WTC11 (cell line): ENCODE measurements at regions not wholly inside any gene's neighbourhood (a gene's known extent, or its start where the extent isn't known, plus 50 kb on each side); places are given as distances from the start of the nearest gene placed in this dataset.

Source experiments
- ATF3 ChIP-seq: sonication (generic); formaldehyde crosslinking; conservative IDR thresholded peaks from 2 replicates; pipeline ENCODE4 v1.8.1; 2022; ENCODE audit warnings: mild to moderate bottlenecking, missing genetic modification reagents
- E2F1 ChIP-seq: sonication (generic); formaldehyde crosslinking; IDR thresholded peaks from 2 replicates; pipeline ENCODE4 v1.8.0; 2022; ENCODE audit warnings: mild to moderate bottlenecking, missing genetic modification reagents
- JUN ChIP-seq: sonication (generic); formaldehyde crosslinking; IDR thresholded peaks from 2 replicates; pipeline ENCODE4 v1.8.0; 2023; ENCODE audit warnings: mild to moderate bottlenecking, missing genetic modification reagents
- SMAD3 ChIP-seq: sonication (generic); formaldehyde crosslinking; IDR thresholded peaks from 2 replicates; pipeline ENCODE4 v1.8.0; 2022; ENCODE audit warnings: missing genetic modification reagents, mild to moderate bottlenecking, borderline replicate concordance
- SP1 ChIP-seq: sonication (generic); formaldehyde crosslinking; conservative IDR thresholded peaks from 2 replicates; pipeline ENCODE4 v1.8.1; 2022; ENCODE audit warnings: missing genetic modification reagents
- ZBTB43 ChIP-seq: sonication (generic); formaldehyde crosslinking; IDR thresholded peaks from 2 replicates; pipeline ENCODE4 v1.8.1; 2023; ENCODE audit warnings: mild to moderate bottlenecking, missing genetic modification reagents
- TF ChIP-seq, protein P1 (sequence below): fragments of 200-600 bp; IDR thresholded peaks from 2 replicates; pipeline ENCODE4 v1.8.0; 2022; ENCODE audit warnings: antibody characterized with exemption
- TF ChIP-seq, protein P2 (sequence below): sonication (generic); formaldehyde crosslinking; IDR thresholded peaks from 2 replicates; pipeline ENCODE4 v1.8.0; 2023; ENCODE audit warnings: missing genetic modification reagents, mild to moderate bottlenecking, borderline replicate concordance
- TF ChIP-seq, protein P3 (sequence below): sonication (generic); formaldehyde crosslinking; IDR thresholded peaks from 2 replicates; pipeline ENCODE4 v1.8.1; 2023; ENCODE audit warnings: mild to moderate bottlenecking, moderate library complexity, missing genetic modification reagents
- TF ChIP-seq, protein P4 (sequence below): sonication (generic); formaldehyde crosslinking; IDR thresholded peaks from 2 replicates; pipeline ENCODE4 v1.8.0; 2022; ENCODE audit warnings: mild to moderate bottlenecking, missing genetic modification reagents

- TF ChIP-seq, protein P1, sequence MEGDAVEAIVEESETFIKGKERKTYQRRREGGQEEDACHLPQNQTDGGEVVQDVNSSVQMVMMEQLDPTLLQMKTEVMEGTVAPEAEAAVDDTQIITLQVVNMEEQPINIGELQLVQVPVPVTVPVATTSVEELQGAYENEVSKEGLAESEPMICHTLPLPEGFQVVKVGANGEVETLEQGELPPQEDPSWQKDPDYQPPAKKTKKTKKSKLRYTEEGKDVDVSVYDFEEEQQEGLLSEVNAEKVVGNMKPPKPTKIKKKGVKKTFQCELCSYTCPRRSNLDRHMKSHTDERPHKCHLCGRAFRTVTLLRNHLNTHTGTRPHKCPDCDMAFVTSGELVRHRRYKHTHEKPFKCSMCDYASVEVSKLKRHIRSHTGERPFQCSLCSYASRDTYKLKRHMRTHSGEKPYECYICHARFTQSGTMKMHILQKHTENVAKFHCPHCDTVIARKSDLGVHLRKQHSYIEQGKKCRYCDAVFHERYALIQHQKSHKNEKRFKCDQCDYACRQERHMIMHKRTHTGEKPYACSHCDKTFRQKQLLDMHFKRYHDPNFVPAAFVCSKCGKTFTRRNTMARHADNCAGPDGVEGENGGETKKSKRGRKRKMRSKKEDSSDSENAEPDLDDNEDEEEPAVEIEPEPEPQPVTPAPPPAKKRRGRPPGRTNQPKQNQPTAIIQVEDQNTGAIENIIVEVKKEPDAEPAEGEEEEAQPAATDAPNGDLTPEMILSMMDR, result no peak
- TF ChIP-seq, protein P2, sequence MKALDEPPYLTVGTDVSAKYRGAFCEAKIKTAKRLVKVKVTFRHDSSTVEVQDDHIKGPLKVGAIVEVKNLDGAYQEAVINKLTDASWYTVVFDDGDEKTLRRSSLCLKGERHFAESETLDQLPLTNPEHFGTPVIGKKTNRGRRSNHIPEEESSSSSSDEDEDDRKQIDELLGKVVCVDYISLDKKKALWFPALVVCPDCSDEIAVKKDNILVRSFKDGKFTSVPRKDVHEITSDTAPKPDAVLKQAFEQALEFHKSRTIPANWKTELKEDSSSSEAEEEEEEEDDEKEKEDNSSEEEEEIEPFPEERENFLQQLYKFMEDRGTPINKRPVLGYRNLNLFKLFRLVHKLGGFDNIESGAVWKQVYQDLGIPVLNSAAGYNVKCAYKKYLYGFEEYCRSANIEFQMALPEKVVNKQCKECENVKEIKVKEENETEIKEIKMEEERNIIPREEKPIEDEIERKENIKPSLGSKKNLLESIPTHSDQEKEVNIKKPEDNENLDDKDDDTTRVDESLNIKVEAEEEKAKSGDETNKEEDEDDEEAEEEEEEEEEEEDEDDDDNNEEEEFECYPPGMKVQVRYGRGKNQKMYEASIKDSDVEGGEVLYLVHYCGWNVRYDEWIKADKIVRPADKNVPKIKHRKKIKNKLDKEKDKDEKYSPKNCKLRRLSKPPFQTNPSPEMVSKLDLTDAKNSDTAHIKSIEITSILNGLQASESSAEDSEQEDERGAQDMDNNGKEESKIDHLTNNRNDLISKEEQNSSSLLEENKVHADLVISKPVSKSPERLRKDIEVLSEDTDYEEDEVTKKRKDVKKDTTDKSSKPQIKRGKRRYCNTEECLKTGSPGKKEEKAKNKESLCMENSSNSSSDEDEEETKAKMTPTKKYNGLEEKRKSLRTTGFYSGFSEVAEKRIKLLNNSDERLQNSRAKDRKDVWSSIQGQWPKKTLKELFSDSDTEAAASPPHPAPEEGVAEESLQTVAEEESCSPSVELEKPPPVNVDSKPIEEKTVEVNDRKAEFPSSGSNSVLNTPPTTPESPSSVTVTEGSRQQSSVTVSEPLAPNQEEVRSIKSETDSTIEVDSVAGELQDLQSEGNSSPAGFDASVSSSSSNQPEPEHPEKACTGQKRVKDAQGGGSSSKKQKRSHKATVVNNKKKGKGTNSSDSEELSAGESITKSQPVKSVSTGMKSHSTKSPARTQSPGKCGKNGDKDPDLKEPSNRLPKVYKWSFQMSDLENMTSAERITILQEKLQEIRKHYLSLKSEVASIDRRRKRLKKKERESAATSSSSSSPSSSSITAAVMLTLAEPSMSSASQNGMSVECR (CRISPR knock-in tag), result no peak
- no peak for TF ChIP-seq ZBTB43 (CRISPR knock-in tag)
- TF ChIP-seq SMAD3 (CRISPR knock-in tag), result no peak
- TF ChIP-seq, protein P3, sequence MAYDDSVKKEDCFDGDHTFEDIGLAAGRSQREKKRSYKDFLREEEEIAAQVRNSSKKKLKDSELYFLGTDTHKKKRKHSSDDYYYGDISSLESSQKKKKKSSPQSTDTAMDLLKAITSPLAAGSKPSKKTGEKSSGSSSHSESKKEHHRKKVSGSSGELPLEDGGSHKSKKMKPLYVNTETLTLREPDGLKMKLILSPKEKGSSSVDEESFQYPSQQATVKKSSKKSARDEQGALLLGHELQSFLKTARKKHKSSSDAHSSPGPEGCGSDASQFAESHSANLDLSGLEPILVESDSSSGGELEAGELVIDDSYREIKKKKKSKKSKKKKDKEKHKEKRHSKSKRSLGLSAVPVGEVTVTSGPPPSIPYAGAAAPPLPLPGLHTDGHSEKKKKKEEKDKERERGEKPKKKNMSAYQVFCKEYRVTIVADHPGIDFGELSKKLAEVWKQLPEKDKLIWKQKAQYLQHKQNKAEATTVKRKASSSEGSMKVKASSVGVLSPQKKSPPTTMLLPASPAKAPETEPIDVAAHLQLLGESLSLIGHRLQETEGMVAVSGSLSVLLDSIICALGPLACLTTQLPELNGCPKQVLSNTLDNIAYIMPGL (CRISPR knock-in tag), result no peak
- no peak for TF ChIP-seq E2F1 (CRISPR knock-in tag)
- no peak for TF ChIP-seq SP1
- no peak for TF ChIP-seq ATF3 (CRISPR knock-in tag)
- TF ChIP-seq, protein P4, sequence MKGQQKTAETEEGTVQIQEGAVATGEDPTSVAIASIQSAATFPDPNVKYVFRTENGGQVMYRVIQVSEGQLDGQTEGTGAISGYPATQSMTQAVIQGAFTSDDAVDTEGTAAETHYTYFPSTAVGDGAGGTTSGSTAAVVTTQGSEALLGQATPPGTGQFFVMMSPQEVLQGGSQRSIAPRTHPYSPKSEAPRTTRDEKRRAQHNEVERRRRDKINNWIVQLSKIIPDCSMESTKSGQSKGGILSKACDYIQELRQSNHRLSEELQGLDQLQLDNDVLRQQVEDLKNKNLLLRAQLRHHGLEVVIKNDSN (CRISPR knock-in tag), result no peak
- no peak for TF ChIP-seq JUN (CRISPR knock-in tag)
These were observed 259.3 kb downstream of the TUSC1 start for GRCh38 chr9:25418974-25419373.
